GM21447 (cell line): ENCODE measurements at regions not wholly inside any gene's neighbourhood (a gene's known extent, or its start where the extent isn't known, plus 50 kb on each side); places are given as distances from the start of the nearest gene placed in this dataset.

Experiments used
- ATAC-seq: cut with Tn5 transposase; IDR thresholded peaks from one replicate; pipeline ENCODE4 v1.9.1; 2021; ENCODE audit not compliant: unreplicated experiment

DNA sequence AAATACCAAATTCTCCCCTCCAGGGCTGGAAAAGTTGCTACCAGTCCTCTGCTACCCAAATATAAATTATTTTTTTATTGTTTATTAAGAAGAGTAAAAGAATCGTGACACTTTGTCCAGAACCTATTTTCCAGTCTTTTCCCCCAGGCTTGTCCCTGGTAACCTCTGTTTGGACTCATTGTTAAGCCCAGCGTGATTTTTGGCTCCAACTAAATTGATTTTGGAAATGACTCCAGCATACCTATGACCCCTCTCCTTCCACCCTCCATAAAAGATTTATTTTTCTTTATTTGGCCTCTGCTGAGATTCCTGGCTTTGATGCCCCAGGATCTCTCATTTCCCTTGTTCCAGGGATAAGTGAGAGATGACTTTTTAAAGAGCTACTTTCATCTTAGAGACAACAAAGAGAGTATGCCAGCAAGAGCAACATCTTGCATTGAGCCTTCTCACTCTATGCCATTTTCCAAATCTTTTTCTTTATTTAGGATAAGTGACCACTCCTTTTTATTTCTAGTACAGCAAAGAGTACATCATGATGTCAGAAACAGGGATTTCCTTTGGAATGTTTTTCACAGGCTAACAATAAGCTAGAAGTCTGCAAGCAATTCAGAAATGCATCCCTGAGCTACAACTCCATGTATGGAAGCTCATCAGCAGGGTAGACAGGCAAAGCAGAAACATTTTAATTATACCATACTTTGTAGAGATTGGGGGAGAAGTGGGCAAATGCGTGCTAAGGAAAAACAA lies 75.8 kb downstream of the DAD1 start:
- no peak for ATAC-seq

DNA sequence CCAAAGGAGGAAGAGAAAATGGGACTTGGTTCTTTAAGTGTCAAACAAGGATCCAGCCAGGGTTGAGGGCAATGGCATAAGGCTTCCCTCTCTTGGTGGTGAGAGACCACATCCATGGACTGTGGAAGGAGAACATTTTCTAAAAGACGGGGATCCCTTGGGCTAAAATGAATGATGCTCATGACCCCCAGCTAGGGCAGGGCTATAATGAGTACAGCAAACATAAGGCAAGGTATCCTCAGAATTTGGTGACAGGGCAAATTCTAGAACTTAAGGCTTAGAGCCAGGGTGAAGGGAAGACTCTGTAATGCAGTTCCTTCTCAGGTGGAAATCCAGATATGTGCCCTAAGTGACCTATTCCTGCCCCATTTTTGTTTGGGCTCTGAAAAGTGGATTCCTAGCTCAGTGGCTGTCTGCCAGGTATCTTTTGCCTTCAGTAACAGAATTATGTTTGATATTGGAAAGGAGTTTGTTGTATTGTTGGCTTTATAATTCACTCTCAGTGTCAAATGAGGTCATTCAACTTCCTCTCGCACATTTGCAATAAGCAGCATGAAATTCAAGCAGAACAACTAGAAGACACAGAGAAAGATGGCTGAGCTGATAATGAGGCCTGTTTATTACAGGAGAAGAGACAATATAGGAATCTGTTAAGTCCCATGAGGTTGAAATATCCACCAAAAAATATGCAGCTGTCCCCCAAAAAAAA lies 76.8 kb downstream of the DAD1 start:
- no peak for ATAC-seq

DNA sequence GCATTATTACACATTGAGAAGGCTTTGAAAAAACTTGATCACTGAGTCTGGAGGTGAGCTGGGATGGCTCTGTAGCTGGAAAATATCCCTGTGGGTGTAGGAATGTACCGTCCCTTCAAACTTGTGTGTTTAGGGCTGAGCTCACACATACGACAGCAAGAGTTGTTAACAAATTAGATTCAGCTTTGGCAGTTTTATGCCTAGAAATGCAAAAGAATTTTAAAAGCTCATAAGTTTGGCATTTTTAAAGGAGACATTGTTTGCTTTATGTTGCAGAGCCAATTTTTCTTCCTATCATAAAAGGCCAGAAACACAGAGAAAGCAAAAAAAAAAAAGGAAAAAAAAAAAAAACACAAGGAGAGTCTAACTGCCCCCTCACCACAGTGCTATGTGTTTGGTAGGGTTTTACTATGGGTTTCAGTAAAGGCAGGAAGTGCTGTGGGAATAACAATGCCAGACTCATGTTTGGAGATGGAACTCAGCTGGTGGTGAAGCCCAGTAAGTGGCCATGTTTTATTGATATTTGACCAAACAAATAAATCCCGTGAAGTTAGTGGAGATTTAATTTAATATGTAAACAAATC lies 78.4 kb downstream of the DAD1 start:
- no peak for ATAC-seq

DNA sequence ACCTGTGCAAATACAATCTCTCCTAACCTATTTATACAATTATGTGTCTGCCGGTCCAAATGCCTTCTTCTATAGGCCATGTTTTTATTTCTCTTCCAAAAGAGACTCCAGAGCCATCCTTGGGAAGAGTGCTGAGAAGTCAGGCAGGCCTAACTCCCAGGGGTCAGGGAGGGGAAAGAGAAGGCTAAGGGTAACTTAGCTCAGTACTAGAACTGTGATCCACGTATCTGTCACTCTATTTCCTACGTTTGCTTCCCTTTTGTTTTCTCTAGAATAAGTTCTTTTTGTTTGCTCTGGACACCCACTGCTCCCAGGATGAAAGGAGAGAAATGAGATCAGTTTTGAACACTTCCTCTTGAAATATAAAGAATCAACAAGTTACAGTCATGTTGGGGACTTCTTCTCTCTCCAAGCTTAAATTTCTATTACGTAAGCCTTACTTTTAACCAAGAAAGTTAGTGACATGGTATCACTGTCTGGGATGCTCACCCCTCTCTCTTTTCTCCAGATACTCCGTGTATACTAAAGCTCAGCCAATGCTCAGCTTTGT lies 79.2 kb downstream of the DAD1 start:
- ATAC-seq = no peak

DNA sequence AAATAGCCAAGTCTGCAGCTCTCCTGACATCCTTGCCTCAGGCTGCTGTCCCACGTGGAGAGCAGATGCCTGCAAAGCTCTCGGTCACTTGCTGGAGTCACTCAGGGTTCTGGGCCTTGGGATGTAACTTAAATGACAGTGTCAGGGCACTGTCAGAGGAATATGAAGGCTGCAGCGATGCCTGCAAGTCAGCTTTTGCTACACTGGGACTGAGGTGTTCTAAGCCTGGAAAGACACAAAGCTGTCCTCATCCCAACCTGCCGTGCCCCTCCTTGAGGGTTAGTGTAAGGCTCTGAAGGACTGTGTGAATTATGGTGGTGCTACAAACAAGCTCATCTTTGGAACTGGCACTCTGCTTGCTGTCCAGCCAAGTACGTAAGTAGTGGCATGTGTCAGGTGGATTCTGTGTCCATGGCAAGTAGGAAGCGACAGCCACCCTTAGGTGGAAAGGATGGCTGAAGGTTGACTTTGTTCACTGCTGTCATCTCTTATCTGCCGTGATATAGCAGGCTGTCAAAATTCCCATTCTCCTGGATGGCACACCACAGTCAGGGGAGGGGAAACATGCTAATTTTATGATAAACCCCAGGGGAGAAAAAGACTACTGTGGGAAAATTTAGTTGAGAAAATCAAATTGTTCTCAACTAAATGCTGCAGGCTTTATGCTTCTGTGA lies 79.9 kb downstream of the DAD1 start:
- ATAC-seq = no peak

DNA sequence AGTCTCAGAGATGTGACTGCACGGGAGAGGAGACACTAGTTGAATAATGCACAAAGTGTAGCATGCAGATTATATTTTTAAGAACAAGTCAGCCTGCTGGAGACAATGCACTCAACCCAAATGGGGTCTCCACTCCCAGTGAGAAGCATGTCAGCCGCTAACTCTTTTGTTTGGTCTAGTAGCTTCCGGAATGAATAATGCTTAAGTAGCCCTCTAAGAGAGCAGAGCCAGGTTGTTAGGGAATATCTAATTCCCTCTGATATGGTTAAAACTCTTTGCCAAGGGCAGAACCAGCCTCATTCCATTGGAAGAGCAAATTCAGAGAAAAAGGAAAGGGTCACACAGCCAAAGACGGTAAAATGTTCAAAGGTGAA lies 80.4 kb downstream of the DAD1 start:
- ATAC-seq = no peak

DNA sequence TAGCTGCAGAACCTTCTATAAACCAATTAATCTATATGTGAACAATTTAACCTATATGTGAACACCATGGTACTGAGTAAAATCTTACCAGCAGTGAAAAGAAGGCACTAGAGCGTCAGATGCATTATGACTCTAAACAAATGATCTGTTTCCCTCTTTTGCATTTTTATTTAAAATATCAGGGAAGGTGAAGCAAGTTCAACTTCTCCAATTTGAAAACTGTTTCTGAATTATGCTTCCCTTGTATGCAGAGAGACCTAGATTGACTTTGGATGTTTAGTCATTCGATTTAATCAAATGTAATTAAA lies 80.9 kb downstream of the DAD1 start:
- no peak for ATAC-seq

DNA sequence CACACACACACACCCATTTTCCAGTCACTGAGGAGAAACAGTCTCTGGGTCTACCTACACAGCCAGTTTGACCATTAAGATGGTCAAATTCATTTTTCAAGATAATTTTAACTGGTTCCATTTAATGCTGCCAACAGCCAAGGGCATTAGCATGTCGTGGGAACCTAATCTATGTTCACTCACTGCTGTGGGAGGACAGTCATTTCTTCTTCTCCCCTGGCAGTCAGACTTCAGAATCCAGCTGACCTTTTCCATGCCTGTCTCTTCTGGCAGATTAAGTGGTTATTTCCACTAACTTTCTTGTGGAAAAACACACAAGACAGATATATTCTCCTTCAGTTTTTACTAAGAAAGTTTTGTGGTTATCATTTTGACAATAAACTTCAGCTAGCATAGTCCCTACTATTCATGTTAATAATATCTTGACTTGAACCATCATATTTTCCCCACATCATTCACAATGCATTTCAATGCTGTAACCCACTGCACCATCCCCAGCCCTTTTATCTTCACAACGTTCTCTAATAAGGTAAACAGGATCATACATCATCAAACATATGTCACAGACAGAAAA lies 82.2 kb downstream of the DAD1 start:
- ATAC-seq = no peak

DNA sequence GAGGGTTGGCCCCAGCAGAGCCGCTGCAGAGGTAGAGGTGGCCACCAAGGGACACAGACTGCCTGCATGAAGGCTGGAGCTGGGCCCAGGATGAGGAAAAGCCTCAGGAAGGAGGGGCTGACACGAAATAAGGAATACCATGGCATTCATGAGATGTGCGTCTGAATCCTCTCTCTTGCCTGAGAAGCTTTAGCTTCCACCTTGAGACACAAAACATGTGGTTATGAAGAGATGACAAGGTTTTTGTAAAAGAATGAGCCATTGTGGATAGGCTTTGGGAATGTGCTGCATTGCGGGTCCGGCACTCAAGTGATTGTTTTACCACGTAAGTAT lies 82.7 kb downstream of the DAD1 start:
- no peak for ATAC-seq

DNA sequence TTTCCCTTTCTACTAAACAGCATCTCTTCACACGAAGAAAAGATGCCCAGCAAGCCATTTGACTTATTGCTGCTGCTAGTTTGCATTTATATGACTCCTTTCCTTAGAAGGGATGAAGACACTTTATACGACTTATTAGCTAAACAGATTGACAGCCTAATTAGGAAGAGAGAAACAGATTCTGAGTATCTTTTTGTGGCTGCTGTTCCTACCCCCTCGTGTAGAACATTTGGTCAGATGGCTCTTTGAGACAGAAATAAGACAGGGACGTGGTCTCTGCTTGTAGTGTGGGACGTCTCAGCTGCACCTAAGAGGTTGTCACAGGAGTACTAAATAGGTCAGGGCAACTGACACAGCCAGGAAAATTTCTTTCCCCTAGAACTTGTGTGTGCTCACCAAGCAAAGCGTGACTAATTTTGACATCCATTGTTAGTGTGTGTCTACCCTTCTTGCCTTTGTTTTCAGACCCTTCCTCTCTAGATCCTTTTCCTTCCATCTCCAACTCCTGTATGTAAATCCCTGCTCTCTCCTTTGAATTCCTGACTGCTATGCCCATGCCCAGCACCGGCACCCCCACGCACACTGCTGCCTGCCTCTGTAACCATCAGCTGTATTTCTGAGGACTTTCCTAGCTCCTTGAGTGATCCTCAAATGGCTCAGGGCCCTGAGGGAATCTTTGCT lies 83.2 kb downstream of the DAD1 start:
- peak; percentile 34 for ATAC-seq

DNA sequence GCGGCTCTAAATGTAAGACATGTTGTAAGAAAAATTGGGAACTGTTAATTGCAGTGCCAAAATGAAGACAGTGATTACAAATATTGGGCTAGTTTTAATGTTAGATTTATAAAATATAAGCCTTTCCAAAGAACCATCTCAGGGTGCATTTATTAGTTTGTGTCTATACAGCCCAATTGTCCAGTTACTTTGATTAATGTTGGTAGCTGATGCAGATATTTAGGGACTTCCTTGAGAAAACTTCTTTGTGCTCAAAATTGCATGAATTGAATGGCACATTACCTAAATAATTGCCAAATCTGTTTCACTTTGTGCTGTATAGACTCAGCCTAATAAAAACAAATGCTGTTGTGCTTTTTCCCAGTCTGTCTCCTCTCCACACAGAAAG lies 83.7 kb downstream of the DAD1 start:
- no peak for ATAC-seq

DNA sequence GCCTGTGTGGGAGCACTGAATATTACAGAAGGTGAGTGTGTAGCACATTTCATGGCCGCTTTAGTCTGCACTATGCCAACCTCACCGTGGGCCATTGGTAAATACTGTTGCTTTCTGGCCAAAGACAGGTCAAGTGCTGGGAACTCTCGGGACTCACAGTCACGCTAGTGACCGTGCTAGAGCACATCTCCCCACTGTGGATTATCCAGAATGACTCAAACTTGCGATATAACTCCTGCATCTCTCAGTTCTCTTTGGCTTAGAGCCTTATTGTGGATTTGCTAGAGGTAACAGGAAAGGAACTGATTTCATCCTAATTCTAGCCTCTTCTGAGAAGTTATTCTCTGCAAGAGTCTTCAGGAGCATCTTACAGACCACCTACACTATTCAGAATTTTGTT lies 86.5 kb downstream of the DAD1 start:
- no peak for ATAC-seq

DNA sequence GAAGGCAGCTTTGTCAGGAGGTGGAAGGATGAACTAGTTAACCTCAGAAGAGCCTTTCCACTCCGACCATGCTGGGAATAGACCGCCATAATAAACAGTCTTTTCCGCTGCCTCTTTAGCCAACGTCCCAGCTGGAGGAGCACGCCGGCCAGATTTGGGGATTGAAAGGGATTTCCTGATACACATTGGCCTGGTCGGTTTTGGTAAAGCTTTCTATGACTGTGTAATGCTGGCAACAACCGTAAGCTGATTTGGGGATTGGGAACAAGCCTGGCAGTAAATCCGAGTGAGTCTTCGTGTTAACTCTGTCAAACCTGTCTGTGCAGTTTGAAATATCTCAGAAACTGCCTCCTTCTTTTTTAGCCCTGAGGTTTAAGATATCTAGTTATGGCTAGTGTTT lies 87.0 kb downstream of the DAD1 start:
- no peak for ATAC-seq

DNA sequence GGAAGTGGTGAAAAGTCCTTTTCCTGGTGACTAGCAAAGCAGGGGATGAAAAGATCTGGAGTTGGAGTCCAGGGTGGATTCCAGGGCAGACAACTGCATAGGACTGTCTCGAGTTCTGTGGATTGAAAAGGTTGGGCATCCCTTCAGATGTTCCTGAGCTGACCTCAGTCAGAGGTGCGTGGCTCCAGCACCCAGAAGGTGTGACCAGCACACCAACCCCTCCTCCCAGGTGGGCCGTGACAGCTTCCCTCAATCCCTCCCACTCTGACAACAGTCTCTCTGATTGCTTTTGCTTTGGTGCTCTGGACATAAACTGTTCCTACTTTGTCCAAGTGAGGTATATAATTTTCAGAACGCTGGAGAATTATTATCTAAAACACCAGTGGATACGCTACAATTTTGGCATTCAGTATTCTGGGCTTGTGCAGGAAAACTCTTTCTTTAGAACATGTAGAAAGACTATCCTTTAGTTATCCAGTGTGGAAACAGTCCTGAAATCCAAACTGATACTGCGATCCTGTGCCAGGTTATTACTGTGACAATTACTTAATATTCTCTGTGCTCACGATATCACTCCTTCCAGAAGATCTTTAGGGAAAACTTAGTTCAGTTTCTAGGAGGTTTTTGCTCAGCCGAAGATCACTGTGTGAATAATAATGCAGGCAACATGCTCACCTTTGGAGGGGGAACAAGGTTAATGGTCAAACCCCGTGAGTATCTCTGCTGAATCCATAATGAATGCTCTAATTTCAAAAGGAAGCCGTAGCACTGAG lies 87.9 kb downstream of the DAD1 start:
- ATAC-seq = no peak

DNA sequence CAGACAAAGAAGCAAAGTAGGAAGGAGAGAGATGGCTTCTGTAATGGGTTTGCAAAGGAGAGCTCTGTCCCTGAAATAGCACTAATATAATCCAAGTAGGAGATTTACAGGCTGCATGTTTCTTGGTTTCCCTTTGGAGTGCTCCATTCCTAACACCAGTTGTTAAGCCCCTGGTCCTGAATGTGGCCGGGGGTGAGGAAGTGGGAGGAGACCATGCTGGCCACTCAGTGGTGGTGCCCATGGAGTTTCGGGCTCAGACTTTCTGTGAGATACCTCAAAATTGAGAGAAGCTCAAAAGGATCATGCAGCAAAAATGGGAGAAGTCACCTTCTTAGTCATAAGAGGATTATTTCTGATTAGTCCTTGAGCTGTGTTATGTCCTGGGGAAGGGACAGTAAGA lies 88.5 kb downstream of the DAD1 start:
- no peak for ATAC-seq

DNA sequence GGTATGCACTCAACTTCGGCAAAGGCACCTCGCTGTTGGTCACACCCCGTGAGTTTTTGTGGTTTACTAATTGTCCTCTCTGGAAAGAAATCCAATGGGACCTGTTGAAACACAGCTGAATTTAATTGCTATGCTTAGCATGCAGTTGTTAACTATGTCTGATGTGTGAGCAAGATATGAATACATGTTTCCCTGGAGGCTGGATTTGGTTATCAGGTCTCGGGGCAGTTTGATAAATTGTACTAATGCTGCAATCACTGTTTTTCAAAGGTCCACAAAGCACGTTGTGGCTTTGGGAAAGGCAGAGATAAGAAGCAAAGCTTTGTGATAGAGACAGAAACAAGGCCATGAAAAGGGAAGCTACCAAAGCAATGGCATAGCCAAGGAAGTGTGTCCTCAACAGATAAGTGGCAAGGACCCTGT lies 91.3 kb downstream of the DAD1 start:
- no peak for ATAC-seq

DNA sequence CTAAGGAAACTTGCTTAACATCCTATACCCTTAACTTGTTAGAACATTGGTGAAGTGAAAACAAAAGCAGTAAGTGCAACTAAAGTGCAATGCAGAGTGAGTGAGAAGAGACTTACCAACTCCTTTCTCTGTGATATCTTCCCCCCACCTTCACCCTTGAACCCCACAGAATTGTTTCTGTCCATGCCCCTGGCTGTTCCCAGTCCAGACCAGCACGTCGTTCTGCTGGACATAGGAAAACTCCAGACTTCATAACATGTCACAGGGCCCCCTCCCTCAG lies 91.9 kb downstream of the DAD1 start:
- no peak for ATAC-seq

DNA sequence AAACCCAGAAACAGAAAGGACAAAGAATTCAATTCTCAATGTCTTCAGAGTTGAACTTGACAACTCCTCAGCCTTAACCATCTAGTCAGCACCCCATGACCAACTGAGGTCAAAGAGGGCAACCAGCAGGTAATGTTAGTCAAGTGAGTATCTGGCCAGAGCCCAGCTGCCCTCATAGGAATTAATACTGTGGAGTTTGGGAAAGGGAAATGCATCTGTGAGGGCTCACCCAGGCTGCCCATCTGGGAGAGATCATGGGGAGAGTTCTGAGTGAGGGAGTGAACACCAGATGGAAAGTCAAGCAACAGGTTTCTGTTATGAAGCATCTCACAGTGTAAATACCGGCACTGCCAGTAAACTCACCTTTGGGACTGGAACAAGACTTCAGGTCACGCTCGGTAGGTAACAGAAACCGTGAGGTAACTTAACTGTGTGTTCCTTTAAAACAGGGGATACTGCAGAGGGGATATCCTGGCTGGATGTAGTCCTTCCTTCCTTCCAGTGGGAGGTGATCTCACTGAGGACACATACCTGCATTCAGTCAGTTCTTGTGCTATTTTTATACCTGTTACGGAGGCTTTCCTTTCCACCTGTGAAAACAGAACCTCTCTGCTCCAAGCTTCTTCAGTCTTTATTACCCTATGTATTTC lies 94.4 kb downstream of the DAD1 start:
- ATAC-seq = no peak

DNA sequence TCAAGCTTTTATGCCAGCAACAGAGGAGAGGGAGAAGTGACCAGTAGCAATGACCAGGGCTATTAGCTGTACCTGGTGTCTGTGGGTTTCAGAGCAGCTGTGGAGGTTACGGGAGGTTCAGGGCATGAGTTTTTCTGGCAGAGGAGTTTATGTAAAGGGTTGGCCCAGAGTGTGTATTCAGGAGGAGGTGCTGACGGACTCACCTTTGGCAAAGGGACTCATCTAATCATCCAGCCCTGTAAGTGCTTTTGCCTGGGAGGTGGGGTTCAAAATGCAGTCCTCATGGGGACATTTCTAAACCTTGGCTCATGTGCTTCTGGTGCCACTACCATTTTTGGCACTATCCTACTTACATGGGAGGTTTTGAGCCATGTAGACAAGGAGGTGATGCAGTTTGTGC lies 95.3 kb downstream of the DAD1 start:
- ATAC-seq = no peak
